ENCODE measurements at regions not wholly inside any gene's neighbourhood (a gene's known extent, or its start where the extent isn't known, plus 50 kb on each side); places are given as distances from the start of the nearest gene placed in this dataset.

DNA sequence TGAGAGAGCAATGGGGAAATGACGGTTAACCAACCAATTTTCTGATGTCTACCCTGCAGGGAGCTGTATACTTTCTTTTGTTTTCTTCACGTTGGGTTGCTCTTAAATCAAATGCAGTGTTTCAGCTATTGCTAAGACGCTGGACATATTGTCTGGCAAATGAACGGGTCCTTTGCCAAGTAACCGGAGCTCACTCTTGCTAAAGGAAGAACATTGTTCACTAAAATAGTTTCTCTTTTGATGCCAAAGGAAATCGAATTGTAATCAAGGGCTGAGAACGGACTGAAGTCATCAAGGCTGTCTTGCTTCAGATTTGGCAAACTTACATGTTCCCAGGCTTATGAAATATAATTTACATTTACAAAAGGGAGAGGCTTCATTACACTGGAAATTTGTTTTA lies 142.3 kb upstream of the ARGLU1 start:
- H3K36me3 ChIP-seq, result no peaks in the 10 kb centered on the region
- no peaks in the 10 kb centered on the region for H3K27me3 ChIP-seq
- H3K9me3 ChIP-seq, result no peaks in the 10 kb centered on the region
- intact Hi-C loops (cut with DNase I; ENCODE audit: low total_unique reads), result no loop called here
- DNase-seq, result peak in 1 of 2 donors; percentile 32
- TF ChIP-seq, protein P1, sequence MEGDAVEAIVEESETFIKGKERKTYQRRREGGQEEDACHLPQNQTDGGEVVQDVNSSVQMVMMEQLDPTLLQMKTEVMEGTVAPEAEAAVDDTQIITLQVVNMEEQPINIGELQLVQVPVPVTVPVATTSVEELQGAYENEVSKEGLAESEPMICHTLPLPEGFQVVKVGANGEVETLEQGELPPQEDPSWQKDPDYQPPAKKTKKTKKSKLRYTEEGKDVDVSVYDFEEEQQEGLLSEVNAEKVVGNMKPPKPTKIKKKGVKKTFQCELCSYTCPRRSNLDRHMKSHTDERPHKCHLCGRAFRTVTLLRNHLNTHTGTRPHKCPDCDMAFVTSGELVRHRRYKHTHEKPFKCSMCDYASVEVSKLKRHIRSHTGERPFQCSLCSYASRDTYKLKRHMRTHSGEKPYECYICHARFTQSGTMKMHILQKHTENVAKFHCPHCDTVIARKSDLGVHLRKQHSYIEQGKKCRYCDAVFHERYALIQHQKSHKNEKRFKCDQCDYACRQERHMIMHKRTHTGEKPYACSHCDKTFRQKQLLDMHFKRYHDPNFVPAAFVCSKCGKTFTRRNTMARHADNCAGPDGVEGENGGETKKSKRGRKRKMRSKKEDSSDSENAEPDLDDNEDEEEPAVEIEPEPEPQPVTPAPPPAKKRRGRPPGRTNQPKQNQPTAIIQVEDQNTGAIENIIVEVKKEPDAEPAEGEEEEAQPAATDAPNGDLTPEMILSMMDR (IDR thresholded peaks at IDR 0.05), result no peak
- TF ChIP-seq POLR2A (IDR thresholded peaks at IDR 0.05), result no peak
- no peak overlapping the region for H3K4me3 ChIP-seq
- peak overlapping the region; percentile 54 to 68 for H3K27ac ChIP-seq
- H3K4me1 ChIP-seq, result no peaks in the 10 kb centered on the region

DNA sequence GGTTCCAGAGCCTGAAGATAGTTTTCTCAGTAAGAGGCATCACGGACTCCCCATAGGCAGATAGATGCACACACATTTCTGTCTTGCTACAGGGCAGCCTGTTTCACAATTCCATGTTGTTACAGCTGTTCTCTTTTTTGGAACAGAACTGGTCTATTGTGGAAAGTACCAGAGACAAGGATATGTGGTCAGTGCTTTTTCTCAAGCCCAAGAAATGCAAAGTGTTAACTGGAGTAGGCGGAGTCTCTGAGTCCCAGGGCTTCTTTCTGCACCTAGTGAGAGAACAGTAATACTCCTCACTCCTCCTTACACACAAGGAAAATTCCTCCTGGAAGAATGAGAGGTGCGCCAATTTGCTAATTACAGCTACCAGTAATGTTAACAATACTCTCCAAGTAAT lies 141.6 kb upstream of the ARGLU1 start:
- no peak overlapping the region for H3K4me3 ChIP-seq
- no peak for TF ChIP-seq POLR2A (IDR thresholded peaks at IDR 0.05)
- TF ChIP-seq, protein P1 (IDR thresholded peaks at IDR 0.05), result no peak

DNA sequence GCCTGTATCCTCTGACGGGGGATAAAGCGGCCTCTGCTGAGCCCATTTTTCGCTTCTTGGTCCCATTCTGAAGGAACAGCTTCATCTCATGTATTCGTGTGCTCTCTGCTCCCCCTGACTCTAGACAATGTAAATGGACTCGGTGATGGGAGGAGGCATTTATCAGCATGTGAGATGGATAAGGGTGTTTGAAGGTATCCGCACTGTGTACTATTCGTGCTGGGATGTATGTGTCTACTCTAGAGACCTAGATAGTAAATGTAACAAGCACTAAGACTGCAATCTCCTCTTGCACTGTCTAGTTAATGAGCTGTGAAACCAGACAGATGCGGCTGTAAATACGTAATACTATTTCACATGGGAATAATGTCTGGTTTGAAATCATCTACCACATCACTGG lies 134.6 kb upstream of the ARGLU1 start:
- Histone ChIP-seq H3K27me3 (no peaks in the 10 kb centered on the region), H3K36me3 (no peaks in the 10 kb centered on the region), H3K9me3 (no peaks in the 10 kb centered on the region), H3K4me1 (no peaks in the 10 kb centered on the region), H3K27ac (peak overlapping the region in 1 of 2 donors; percentile 37), H3K4me3 (no peak overlapping the region)
- TF ChIP-seq POLR2A (IDR thresholded peaks at IDR 0.05), result no peak
- TF ChIP-seq, protein P1 (IDR thresholded peaks at IDR 0.05), result no peak
- intact Hi-C loops (cut with DNase I; ENCODE audit: low total_unique reads), result no loop called here
- DNase-seq, result no peak

More for the DNA sequence above, 141.6 kb upstream of the ARGLU1 start:
- Histone ChIP-seq H3K27ac (peak overlapping the region; percentile 51 to 68), H3K27me3 (no peaks in the 10 kb centered on the region), H3K9me3 (no peaks in the 10 kb centered on the region), H3K4me1 (no peaks in the 10 kb centered on the region), H3K36me3 (no peaks in the 10 kb centered on the region)
- no peak for DNase-seq
- intact Hi-C loops (cut with DNase I; ENCODE audit: low total_unique reads), result no loop called here

DNA sequence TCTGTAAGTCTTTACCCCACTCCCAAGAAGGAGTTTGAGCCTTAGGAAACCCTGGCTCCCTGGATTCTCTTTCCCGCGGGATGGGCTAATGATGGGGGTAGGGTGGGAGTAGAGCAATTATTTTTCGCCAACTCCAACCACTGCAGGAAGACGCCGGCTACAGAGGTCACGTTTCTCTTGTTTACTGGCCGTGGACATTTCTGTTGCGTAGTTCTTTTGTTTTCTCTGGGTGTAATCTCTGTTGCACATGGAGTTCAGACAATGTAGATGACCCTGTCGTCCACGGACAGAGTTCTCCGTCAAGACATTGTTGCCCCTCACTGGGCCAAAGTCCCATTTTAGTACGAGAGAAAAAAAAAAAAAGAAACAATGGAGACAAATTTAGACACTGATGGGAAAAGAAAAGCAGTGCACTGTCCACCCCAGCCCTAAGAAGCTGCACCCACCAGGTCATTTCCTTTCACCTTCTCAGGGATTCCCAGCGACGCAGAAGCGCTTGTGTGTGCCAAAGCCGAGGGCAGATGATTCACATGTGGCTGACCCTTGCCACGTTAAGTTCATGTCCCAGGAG lies 133.9 kb upstream of the ARGLU1 start:
- H3K9me3 ChIP-seq, result no peaks in the 10 kb centered on the region
- TF ChIP-seq POLR2A (IDR thresholded peaks at IDR 0.05), result no peak
- TF ChIP-seq, protein P1 (IDR thresholded peaks at IDR 0.05), result no peak
- DNase-seq, result peak in 1 of 2 donors; percentile 30
- no peaks in the 10 kb centered on the region for H3K27me3 ChIP-seq
- no peak overlapping the region for H3K4me3 ChIP-seq
- H3K36me3 ChIP-seq, result no peaks in the 10 kb centered on the region
- peak overlapping the region in 1 of 2 donors; percentile 37 for H3K27ac ChIP-seq
- no peaks in the 10 kb centered on the region for H3K4me1 ChIP-seq
- intact Hi-C loops (cut with DNase I; ENCODE audit: low total_unique reads), result no loop called here

DNA sequence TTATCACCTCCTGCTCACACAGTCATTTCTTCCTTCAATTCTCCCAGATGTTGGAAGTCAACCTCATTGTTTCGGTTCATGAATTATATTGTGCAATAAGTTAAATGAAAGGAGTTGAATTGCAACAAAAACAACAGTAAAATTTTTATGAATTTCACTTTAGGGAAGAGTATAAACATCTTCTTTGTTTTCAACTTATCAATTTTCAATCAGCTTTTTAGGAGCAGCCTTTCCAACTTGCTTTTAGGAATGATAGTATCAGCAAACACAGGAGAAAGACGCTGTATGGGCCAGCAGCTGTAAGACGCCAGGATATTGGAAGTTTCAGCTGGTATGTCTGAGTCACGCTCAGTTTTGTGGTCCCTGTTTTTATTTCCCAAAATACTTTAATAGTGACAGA lies 132.5 kb upstream of the ARGLU1 start:
- TF ChIP-seq, protein P1 (IDR thresholded peaks at IDR 0.05), result no peak
- no peak for TF ChIP-seq POLR2A (IDR thresholded peaks at IDR 0.05)
- Histone ChIP-seq H3K36me3 (no peaks in the 10 kb centered on the region), H3K9me3 (no peaks in the 10 kb centered on the region), H3K27me3 (no peaks in the 10 kb centered on the region), H3K4me3 (no peak overlapping the region), H3K4me1 (no peaks in the 10 kb centered on the region), H3K27ac (no peak overlapping the region)
- DNase-seq, result no peak
- intact Hi-C loops (cut with DNase I; ENCODE audit: low total_unique reads), result no loop called here
